ENCODE measurements at regions not wholly inside any gene's neighbourhood (a gene's known extent, or its start where the extent isn't known, plus 50 kb on each side); places are given as distances from the start of the nearest gene placed in this dataset.

- TF ChIP-seq CTCF (conservative IDR thresholded peaks at IDR 0.05; ENCODE audit: low read length), result no peak
- no peak for TF ChIP-seq EZH2phosphoT487 (IDR thresholded peaks at IDR 0.05; ENCODE audit: borderline replicate concordance, low read depth, low read length)
Measured at GRCh38 chr9:65459756-65460320, 174.8 kb upstream of the FOXD4L5 start.

All from OCI-LY7 (cell line).